ENCODE measurements at regions not wholly inside any gene's neighbourhood (a gene's known extent, or its start where the extent isn't known, plus 50 kb on each side); places are given as distances from the start of the nearest gene placed in this dataset.

DNA sequence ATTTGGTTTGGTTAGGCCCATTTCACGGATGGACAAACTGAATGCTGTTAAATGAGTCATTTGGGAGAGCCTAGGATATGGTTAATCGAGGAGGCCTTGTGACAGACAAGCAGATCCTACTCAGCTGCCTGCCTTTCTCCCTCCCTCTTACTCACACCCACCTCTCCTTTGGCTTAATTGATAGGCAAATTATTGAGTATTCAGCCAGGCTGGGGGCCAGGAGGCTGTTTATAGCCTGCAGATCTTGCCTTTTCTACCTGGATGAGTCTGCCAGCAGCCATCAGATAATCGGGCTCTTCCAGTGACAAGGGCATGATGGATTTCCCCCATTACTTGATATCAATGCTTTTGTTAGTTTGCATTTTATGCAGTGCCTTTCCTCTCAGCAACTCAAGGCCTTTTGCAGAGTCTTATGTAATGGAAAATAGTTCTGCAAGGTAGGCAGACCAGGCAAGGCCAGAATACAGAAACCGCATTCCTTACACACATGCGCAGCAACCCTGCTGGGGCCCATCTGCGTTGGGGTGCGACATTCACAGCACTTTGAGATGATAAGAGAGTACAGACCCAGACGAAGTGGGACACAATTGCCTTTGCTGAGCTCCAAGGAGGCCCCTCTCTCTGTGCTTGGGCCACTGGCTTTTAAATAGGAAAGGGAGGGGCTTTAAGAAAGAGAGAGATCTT, 96.2 kb upstream of the ATP6AP2 start:
- TF ChIP-seq, protein P1, sequence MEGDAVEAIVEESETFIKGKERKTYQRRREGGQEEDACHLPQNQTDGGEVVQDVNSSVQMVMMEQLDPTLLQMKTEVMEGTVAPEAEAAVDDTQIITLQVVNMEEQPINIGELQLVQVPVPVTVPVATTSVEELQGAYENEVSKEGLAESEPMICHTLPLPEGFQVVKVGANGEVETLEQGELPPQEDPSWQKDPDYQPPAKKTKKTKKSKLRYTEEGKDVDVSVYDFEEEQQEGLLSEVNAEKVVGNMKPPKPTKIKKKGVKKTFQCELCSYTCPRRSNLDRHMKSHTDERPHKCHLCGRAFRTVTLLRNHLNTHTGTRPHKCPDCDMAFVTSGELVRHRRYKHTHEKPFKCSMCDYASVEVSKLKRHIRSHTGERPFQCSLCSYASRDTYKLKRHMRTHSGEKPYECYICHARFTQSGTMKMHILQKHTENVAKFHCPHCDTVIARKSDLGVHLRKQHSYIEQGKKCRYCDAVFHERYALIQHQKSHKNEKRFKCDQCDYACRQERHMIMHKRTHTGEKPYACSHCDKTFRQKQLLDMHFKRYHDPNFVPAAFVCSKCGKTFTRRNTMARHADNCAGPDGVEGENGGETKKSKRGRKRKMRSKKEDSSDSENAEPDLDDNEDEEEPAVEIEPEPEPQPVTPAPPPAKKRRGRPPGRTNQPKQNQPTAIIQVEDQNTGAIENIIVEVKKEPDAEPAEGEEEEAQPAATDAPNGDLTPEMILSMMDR (IDR thresholded peaks at IDR 0.05), result no peak

DNA sequence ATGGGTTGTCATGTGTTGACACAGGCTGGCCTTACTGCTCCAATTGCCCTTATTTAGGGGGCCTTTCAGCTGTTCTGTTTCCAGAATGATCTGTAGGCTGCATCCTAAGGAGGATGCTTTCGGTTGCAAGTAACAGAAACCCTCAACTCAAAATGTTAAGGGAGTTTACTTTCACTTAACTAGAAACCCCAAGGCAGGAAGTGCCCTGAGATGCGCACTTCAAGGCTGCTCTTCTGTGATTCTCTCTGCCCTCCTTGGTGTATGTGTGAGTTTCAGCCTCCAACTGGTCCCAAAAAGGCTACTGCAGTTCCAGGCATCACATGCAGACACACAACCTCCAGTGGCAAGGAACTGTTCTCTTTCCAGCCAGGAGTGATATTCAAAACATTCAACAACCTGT, 97.3 kb upstream of the ATP6AP2 start:
- TF ChIP-seq, protein P1 (IDR thresholded peaks at IDR 0.05), result no peak

DNA sequence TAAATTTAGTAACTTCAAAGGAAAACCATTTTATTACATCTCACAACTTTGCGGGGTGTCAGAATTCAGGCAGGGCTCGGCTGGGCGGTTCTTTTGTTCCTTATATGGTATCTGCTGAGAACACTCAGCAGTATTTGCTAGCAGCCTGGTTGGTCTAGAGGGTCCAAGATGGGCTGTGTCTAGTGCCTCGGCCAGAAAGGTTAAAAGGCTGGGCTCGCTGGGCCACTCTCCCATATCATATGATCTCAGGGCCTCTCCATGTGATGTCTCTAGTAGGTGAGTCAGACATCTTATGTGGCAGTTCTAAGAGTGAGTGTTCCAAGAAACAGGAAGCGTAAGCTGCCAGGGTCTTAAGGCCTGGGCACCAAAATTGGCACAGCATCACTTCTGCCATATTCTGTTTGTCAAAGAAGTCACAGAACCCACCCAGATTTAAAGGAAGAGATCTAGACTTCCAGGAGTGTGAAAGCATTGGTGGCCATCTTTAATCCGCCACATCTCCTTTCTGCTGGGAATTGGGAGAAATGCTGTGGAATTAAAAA, 100.9 kb upstream of the ATP6AP2 start:
- TF ChIP-seq, protein P1 (IDR thresholded peaks at IDR 0.05), result no peak

DNA sequence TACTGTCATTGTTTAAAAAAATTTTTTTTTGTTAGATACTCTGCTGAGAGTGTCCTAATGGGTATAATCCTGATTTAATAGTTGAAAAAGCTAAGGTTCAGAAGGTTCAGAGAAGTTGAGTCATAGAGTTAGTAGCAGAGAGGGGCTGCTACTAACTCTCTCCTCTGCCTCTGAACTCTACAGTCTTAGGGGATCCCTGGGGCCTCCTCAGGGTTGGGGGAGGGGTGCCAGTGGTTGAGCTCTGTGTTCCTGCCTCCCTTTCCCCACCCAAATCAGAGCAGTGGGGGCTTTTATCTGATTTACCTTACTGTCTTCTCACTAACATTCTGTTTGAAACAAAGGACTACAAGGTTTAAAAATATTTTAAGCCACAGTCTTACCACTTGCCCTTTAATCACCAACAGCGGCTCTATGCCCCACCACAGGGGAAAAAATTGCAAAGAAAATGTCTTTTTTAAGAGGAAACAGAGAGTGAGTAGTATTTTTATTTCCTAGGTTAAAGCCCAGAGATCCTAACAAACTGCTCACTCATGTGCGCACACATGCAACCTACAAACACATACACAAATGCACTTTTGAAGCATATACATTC, 102.2 kb upstream of the ATP6AP2 start:
- TF ChIP-seq, protein P1 (IDR thresholded peaks at IDR 0.05), result no peak

DNA sequence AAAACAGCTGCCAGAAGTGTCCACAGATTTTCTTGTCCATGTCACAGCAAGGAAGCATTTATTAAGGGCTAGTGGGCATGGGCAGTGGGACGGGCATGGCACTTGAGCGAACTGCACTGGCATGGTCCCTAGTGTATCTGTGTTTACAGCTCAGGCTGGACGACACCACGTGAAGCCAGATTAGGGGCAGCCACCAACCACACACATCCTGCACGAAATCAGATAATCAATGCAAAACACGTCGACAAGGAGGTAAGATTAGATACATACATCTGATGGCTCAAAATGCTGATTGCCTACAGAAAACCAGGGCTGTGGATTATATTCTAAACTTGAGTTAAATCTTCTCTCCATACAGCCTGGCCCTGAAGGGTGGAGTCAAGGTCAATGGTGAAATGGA, 103.8 kb upstream of the ATP6AP2 start:
- TF ChIP-seq, protein P1 (IDR thresholded peaks at IDR 0.05), result no peak

DNA sequence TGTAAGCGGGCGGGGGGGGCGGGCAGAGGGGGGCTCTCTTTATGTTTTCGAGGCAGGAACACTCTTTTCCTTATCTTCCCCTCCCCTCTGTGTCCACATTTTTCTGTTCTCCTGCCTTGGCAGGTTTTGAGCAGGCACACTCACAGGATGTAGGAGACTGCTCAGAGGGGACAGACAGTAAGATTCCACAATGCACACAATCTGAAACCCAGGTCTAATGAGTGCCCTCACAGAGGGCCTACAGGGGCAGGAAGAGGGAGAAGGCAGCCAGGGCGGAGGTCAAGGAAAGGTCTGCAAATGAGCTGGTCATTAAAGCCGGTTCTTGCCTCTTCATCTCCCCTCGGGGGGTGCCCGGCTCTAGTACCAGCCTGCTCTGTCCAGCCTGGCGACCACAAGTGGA, 106.1 kb upstream of the ATP6AP2 start:
- TF ChIP-seq, protein P1 (IDR thresholded peaks at IDR 0.05), result no peak

DNA sequence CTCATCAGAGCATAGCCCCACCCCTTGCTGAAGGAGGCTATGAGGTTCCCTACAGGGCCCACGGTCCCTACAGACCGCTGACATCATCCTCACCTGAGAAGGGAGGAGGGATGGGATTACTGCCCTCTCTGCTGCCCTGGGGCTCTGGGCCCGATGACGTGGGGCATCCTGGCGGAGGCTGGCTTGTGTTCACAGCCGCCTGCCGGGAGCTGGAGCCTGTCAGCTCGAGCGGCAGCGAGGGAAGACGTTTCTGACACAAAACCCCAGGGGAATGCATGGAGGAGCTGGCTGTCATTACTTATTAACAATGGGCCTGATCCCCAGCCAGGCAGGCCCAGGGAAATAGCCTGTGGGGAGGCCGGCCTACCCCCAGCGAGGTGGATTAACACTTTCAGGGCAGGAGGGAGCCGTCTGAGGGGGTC, 106.6 kb upstream of the ATP6AP2 start:
- TF ChIP-seq, protein P1 (IDR thresholded peaks at IDR 0.05), result no peak

Measured in LNCAP (cell line).